ENCODE measurements at regions not wholly inside any gene's neighbourhood (a gene's known extent, or its start where the extent isn't known, plus 50 kb on each side); places are given as distances from the start of the nearest gene placed in this dataset.

DNA sequence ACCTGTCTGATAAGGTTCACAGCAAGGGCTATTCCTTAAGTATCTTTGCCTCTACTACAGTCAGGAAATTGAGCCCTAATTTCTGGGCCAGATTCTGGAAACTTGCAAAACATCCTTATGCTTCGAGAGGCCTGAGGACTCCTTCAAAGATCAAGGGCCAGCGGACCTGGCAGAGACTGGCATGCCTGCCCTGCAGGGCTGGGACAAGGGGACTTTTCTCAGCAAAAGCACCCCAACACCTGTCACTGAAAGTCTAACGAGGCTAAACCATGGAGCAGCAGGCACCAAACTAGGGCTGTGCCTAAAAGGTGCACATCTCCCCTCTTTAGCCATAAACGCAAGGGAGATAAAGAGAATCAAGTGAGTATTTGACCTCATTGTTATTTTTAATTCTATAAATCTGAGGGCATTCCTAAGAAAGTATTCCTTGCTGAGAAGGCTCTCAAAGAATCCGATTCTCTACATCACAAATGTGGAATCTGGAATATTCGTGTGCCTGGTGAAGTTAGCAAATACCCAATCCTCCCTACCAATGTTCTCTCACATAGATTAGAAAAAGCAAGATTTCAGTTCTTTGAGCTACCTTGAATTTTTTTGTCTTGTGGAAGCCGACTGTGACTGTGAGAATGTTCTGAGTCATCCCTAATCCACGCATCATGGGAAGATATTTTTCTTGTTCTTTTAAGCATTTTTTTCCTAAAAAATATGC lies 328.2 kb upstream of the NOVA1 start:
- intact Hi-C loops (cut with micrococcal nuclease): no loop called here

GRCh38 chr14:26926585-26926984 lies 328.8 kb upstream of the NOVA1 start:
- intact Hi-C loops (cut with micrococcal nuclease): no loop called here

- intact Hi-C loops (cut with micrococcal nuclease): no loop called here
Measured at GRCh38 chr14:26928019-26928418, 330.2 kb upstream of the NOVA1 start.

DNA sequence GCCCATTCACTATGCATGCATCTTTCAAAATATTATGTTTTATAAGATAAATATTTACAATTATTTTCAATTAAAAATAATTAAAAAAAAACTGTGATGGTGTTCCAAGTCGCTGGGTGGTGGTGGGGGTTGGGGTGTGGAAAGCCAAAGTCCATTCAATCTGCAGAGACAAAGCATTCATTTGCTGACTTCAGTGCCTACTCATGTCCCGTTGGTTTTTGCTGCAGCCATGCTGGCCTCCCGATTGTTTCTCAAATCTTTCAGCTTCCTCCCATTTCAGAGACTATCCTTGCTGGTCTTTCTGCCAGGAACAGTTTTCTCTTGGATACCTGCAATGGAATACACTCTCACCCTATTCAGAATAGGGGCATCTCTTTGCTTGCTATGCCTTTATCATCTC lies 331.5 kb upstream of the NOVA1 start:
- intact Hi-C loops (cut with micrococcal nuclease): no loop called here

GRCh38 chr14:26930576-26930975 lies 332.7 kb upstream of the NOVA1 start:
- intact Hi-C loops (cut with micrococcal nuclease): no loop called here

- intact Hi-C loops (cut with micrococcal nuclease): no loop called here
Measured at GRCh38 chr14:26932606-26933005, 334.8 kb upstream of the NOVA1 start.

DNA sequence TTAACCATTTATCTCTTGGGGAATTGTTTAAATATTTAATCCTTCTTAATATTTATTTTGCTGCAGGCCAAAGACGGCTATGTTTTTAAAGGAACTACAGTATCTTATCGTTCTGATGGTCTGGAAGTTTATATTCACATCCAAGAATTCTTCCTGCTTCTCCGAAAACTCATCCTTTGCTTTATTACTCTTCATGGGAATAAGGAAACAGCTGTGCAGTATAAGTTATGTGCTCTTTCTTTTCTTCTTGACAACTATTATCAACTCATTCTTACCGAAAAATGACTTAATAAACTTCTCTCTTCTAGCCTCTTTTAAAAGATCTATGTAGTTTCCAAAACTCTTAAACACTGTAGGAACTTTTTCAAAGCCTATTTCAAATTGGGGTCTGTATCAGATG lies 335.6 kb upstream of the NOVA1 start:
- intact Hi-C loops (cut with micrococcal nuclease): no loop called here

GRCh38 chr14:26934151-26934550 lies 336.3 kb upstream of the NOVA1 start:
- intact Hi-C loops (cut with micrococcal nuclease): no loop called here

GRCh38 chr14:26935733-26936132 lies 337.9 kb upstream of the NOVA1 start:
- intact Hi-C loops (cut with micrococcal nuclease): no loop called here

GRCh38 chr14:26938054-26938453 lies 340.2 kb upstream of the NOVA1 start:
- intact Hi-C loops (cut with micrococcal nuclease): no loop called here

GRCh38 chr14:26939755-26940154 lies 341.9 kb upstream of the NOVA1 start:
- intact Hi-C loops (cut with micrococcal nuclease): no loop called here

GRCh38 chr14:26941521-26941920 lies 343.7 kb upstream of the NOVA1 start:
- intact Hi-C loops (cut with micrococcal nuclease): no loop called here

DNA sequence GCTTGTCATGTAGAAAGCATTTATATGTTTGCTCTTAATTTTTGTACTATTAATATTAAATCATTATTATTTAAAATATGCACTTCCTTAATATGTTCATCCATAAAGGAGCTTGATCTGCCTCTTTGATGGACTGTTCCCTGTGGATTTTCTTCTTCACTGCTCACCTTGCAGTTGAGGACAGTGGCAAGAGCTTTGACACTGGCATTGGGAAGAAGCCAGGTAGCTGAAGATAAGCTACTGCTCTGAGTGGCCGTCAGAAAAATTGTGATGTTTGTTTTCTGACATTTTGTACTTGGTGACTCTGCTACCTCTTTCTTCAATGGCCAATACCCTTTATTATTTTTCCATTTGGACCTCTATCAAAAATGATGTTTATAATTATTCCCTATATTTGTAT lies 349.4 kb upstream of the NOVA1 start:
- intact Hi-C loops (cut with micrococcal nuclease): no loop called here

DNA sequence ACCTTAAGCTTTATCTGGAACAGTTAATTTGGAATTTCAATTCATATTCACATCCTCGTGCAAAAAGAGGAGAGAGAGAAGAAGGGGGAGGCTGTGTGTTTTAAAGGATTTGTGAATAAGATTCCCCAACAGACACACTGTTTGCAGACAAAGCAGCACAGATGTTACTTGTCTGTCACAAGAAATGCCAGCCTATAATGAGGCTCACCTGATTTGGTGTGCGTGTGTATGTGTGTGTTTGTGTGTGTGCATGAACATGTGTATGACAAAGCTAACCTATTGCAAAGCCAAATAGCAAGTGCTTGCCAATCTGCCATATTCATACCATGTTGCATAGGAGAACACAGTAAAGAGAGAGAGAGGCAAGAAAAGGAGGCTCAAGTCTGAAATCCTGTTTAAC lies 361.6 kb upstream of the NOVA1 start:
- intact Hi-C loops (cut with micrococcal nuclease): no loop called here

DNA sequence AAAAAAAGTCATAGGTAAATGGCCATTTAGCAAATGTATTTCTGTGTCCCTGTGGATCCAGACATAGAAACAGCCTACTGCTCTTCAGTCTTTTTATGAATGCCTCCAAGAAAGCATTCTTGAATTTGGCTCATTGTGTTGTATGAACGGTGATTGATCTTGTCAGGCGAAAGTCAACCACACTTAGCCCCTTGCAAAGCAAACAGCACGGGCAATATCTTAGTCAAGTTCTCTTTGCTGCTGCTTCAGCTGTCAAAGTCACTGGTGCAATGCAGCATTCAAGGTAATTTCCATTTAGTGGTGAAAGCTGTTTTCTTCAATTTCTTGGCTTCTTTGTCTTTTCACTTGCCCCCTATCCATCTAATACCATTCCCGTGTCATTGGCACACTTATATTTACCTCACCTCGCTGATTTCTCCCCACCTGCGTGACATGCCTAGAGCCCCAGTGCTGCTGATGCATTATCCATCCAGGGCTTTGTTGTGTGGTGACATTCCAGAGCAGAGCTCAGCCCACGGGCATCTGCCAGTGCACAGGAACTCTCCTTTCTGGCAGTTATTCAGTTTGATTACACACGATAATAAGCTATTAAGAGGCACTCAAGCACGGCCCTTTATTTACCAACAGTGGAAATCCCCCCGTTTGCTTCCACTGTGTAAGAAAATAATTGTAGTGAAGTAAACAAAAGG lies 362.3 kb upstream of the NOVA1 start:
- intact Hi-C loops (cut with micrococcal nuclease): no loop called here

DNA sequence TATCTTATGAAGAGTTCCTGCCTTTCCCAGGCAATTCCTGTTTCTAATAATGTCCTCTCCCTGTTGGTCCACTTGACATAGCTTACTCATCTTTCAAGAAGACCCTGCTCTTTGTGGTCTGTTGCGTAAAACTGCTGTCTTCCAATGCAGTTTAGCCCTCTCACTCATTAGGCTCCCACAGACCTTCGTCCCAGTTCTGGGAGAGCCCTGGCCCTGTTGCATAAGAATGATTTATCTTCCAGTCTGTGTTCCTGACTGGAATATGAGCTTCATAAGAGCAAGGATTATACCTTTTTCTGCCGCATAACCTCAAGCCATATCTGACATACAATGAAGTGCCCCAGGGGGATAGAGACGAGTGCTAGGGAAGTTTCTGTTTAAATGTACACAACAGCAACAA lies 365.9 kb upstream of the NOVA1 start:
- intact Hi-C loops (cut with micrococcal nuclease): no loop called here

GRCh38 chr14:26965490-26965889 lies 367.7 kb upstream of the NOVA1 start:
- intact Hi-C loops (cut with micrococcal nuclease): no loop called here

GRCh38 chr14:26966908-26967307 lies 369.1 kb upstream of the NOVA1 start:
- intact Hi-C loops (cut with micrococcal nuclease): no loop called here

- intact Hi-C loops (cut with micrococcal nuclease): no loop called here
Measured at GRCh38 chr14:26974965-26975364, 377.1 kb upstream of the NOVA1 start.

DNA sequence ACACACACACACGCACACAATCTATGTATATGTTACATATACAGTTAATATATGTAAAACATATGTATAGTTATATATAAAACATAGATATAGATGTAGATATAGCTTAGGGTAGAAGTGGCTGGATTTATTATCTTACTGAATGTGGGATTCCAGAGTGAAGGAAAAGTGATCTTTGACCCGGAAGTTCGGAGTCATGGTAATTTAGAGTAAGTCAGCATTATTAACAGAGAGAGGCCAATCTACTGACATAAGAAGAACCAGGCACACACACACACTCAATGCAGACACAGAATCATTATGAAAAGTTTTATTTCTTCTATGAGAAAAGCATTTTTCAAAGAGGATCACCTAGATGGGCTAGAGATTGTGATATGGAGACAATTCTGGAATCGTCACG lies 384.2 kb upstream of the NOVA1 start:
- intact Hi-C loops (cut with micrococcal nuclease): no loop called here

DNA sequence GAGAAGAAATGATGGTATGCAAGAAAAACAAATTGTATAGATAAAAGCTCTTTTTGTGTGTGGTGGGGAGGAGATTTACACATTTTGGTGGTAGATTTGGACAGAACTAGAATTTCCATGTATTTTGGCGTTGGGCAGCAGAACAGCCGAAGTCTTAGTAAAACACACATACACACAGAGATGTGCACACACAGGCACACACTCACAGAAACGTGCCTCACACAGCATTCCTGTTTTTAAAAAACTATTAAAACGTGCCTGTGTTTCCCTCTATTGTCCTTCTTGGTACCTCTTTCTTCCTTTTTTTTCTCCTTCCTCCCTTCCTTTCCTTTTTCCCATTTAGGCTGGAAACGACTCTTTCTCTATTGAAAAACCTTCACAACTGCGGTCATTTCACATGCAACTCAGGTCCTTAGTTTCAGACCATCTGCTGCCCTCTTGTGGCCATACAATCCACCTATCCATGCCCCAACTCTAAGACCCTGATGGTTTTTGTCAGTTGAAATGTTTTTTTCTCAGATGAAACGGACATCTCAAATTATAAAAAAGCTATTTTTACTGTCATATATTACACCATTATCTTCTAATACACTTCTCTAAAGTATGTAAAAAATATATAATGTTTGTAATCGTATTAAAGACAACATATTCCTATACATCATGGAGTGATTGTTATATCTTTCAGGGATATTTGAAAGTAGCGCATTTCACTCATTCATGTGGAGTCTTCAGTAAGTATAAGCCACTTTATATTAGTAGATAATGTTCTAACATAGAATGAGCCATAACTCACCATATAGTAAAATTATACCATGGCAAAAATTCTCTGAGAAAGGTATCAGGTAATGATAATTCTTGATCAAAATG lies 386.7 kb upstream of the NOVA1 start:
- intact Hi-C loops (cut with micrococcal nuclease): no loop called here

DNA sequence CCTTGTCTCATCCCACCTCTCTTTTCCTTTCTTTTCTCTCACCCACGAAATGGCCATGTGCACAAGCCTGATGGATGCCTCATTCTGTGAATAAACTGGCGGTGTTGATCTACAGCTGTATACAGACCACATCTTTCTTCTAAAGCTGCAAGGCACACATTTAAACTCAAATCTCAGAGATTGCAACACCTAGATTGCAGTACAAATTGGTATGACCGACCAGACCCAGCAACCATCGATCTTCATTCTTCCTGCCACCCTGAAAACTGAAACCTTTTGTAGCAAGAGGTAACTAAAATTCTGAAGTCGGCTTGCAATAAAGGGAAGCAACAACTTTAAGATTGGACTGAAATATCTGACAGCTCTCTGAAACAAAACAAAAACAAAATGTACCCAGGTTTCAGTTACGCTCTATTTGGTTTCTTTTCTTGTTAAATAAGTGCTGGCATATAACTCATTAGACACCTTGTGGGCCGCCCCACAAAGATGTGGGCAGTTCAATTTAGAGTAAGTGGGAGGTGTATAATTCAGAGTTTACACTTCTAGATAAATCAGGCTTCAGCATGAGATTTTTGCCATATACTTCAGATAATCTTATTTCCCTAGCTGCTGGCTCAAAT lies 390.0 kb upstream of the NOVA1 start:
- intact Hi-C loops (cut with micrococcal nuclease): no loop called here

All from T-helper 1 cell treated with Interleukin-12 subunit alpha and Interleukin-12 subunit beta and Interleukin-4 antibody, amounts not matched to agents 30 ng/mL and 1 ng/mL, for 36 hours (primary cell).